ENCODE measurements at regions not wholly inside any gene's neighbourhood (a gene's known extent, or its start where the extent isn't known, plus 50 kb on each side); places are given as distances from the start of the nearest gene placed in this dataset.

DNA sequence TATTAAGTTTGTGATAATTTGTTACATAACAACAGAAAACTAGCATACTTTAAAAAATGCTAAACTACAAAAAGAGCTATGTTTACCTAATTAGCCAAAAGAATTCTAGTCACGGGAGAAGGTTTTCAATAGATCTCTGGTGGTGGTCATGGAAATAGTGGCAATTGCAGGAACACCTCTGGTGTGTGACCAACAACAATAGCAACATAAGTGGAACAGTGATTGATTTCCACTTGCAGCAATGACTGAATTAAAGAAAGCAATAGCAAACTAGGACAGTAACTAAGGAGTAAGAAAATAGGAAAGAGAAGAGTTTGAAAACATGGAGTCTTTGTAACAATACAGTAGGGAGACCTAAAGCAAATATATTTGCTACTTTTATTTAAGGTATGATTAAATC lies 171.3 kb upstream of the ADGRL4 start:
- Histone ChIP-seq H3K9ac (ENCODE audit: low read length) (no peak overlapping the region), H3K9me3 (replicated peaks; ENCODE audit: insufficient read depth, low read length) (no peaks in the 10 kb centered on the region), H3K4me2 (ENCODE audit: low read depth, low read length) (no peak overlapping the region), H3K79me2 (ENCODE audit: low read length) (no peaks in the 10 kb centered on the region), H3F3A (ENCODE audit: insufficient read depth, low read length) (no peaks in the 10 kb centered on the region), H3K36me3 (replicated peaks; ENCODE audit: insufficient read depth, low read length) (no peaks in the 10 kb centered on the region), H3K27me3 (replicated peaks; ENCODE audit: insufficient read depth, low read length) (no peaks in the 10 kb centered on the region), H3K9me2 (replicated peaks; ENCODE audit: insufficient read depth, low read length) (no peaks in the 10 kb centered on the region), H2AFZ (ENCODE audit: low read length) (no peak overlapping the region), H3K4me3 (ENCODE audit: low read length) (no peak overlapping the region), H4K20me1 (ENCODE audit: insufficient read depth, low read length) (no peaks in the 10 kb centered on the region), H3K4me1 (ENCODE audit: low read length) (no peaks in the 10 kb centered on the region), H3K27ac (ENCODE audit: low read length) (no peak overlapping the region)
- TF ChIP-seq, protein P1, sequence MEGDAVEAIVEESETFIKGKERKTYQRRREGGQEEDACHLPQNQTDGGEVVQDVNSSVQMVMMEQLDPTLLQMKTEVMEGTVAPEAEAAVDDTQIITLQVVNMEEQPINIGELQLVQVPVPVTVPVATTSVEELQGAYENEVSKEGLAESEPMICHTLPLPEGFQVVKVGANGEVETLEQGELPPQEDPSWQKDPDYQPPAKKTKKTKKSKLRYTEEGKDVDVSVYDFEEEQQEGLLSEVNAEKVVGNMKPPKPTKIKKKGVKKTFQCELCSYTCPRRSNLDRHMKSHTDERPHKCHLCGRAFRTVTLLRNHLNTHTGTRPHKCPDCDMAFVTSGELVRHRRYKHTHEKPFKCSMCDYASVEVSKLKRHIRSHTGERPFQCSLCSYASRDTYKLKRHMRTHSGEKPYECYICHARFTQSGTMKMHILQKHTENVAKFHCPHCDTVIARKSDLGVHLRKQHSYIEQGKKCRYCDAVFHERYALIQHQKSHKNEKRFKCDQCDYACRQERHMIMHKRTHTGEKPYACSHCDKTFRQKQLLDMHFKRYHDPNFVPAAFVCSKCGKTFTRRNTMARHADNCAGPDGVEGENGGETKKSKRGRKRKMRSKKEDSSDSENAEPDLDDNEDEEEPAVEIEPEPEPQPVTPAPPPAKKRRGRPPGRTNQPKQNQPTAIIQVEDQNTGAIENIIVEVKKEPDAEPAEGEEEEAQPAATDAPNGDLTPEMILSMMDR (IDR thresholded peaks at IDR 0.05; ENCODE audit: low read length) = no peak
- DNase-seq = no peak

DNA sequence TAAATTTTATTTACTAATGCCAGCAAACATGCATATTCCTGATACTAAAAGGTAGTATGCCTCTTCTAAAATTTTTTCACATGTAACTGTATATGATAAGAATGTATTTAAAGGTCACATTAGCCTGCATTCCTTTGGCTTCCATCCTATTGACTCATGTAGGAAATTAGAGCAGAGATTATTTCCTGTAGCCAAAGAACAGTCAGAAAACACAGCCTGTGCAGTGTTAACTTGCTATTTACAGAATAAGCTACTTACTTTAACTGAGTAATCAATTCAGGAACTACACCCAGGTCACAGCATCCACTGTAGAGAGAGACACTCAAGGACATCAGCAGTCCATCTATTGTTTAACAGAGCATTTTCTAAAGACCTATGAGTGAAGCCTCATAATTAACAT lies 154.5 kb upstream of the ADGRL4 start:
- no peak overlapping the region for H2AFZ ChIP-seq (ENCODE audit: low read length)
- no peaks in the 10 kb centered on the region for H3K9me2 ChIP-seq (replicated peaks; ENCODE audit: insufficient read depth, low read length)
- no peaks in the 10 kb centered on the region for H3K79me2 ChIP-seq (ENCODE audit: low read length)
- no peak overlapping the region for H3K4me2 ChIP-seq (ENCODE audit: low read depth, low read length)
- H3K36me3 ChIP-seq (replicated peaks; ENCODE audit: insufficient read depth, low read length) = no peaks in the 10 kb centered on the region
- H3K27me3 ChIP-seq (replicated peaks; ENCODE audit: insufficient read depth, low read length) = no peaks in the 10 kb centered on the region
- H4K20me1 ChIP-seq (ENCODE audit: insufficient read depth, low read length) = no peaks in the 10 kb centered on the region
- no peak overlapping the region for H3K9ac ChIP-seq (ENCODE audit: low read length)
- H3K9me3 ChIP-seq (replicated peaks; ENCODE audit: insufficient read depth, low read length) = no peaks in the 10 kb centered on the region
- no peaks in the 10 kb centered on the region for H3K4me1 ChIP-seq (ENCODE audit: low read length)
- no peak for DNase-seq
- H3K4me3 ChIP-seq (ENCODE audit: low read length) = no peak overlapping the region
- TF ChIP-seq EZH2 (optimal IDR thresholded peaks at IDR 0.05; ENCODE audit: low read depth, low read length) = no peak
- no peak for TF ChIP-seq EZH2phosphoT487 (IDR thresholded peaks at IDR 0.05; ENCODE audit: low read length)
- TF ChIP-seq, protein P1 (IDR thresholded peaks at IDR 0.05; ENCODE audit: low read length) = no peak
- H3F3A ChIP-seq (ENCODE audit: insufficient read depth, low read length) = no peaks in the 10 kb centered on the region
- no peak overlapping the region for H3K27ac ChIP-seq (ENCODE audit: low read length)

DNA sequence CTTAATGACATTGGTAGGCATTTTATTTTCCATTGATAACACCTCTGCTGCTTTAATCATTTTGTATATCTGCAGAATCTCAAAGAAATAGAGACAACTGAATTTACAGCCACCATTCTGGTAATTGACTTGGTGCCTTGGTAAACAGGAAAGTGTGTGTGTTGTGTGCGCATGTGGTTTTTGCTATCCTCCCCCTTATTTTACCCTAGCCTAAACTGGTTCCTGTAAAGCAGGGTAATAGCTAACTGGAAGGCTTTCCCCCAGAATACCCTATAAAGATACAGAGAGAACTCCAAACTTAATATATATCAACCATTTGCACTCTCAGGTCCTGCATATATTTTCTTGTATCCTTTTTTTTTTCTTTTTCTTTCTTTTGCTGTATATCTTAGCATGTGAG lies 149.5 kb upstream of the ADGRL4 start:
- Histone ChIP-seq H3K4me3 (ENCODE audit: low read length) (no peak overlapping the region), H3F3A (ENCODE audit: insufficient read depth, low read length) (no peaks in the 10 kb centered on the region), H3K36me3 (replicated peaks; ENCODE audit: insufficient read depth, low read length) (no peaks in the 10 kb centered on the region), H3K27ac (ENCODE audit: low read length) (no peak overlapping the region), H3K27me3 (replicated peaks; ENCODE audit: insufficient read depth, low read length) (no peaks in the 10 kb centered on the region), H3K79me2 (ENCODE audit: low read length) (no peaks in the 10 kb centered on the region), H3K9me2 (replicated peaks; ENCODE audit: insufficient read depth, low read length) (no peaks in the 10 kb centered on the region), H4K20me1 (ENCODE audit: insufficient read depth, low read length) (no peaks in the 10 kb centered on the region), H3K4me2 (ENCODE audit: low read depth, low read length) (no peak overlapping the region), H3K9ac (ENCODE audit: low read length) (no peak overlapping the region), H3K9me3 (replicated peaks; ENCODE audit: insufficient read depth, low read length) (no peaks in the 10 kb centered on the region), H2AFZ (ENCODE audit: low read length) (no peak overlapping the region), H3K4me1 (ENCODE audit: low read length) (no peaks in the 10 kb centered on the region)
- DNase-seq = no peak
- no peak for TF ChIP-seq EZH2phosphoT487 (IDR thresholded peaks at IDR 0.05; ENCODE audit: low read length)
- TF ChIP-seq, protein P1 (IDR thresholded peaks at IDR 0.05; ENCODE audit: low read length) = no peak
- no peak for TF ChIP-seq EZH2 (optimal IDR thresholded peaks at IDR 0.05; ENCODE audit: low read depth, low read length)

All from MM.1S (cell line).